Activated CD8-positive, alpha-beta memory T cell treated with anti-CD3 and anti-CD28 coated beads for 36 hours (primary cell): ENCODE measurements at regions not wholly inside any gene's neighbourhood (a gene's known extent, or its start where the extent isn't known, plus 50 kb on each side); places are given as distances from the start of the nearest gene placed in this dataset.

Experiments used
- CTCF ChIA-PET: fragments of 350-600 bp; sonication (Branson Sonifier 250); formaldehyde crosslinking; loops from one replicate; lab custom pipeline; 2021; ENCODE audit warnings: antibody characterized with exemption; lab: Charles Lee
- POLR2A ChIA-PET: fragments of 350-600 bp; sonication (Branson Sonifier 250); formaldehyde crosslinking; loops from one replicate; lab custom pipeline; 2021; ENCODE audit warnings: antibody characterized with exemption; lab: Charles Lee

DNA sequence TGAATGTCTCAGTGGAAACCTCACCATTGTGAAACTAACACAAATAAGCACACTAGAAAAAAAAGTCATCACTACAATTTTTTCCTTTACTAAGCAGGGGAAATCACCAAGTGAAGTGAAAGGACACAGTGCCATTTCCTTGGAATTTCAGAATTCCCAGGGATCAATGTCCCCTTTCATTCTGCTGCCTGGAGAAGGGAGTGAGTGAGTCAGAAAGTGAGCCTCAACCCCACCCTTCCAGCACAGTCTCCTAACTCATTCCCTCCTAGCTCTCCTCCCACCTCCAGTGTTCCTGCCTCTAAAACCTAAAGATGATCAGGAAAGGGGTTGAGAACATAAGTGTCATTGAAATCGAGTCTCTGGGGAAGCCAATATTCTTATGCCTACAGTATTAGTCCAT lies 608.5 kb downstream of the RNF144A start:
- ChIA-PET CTCF (interaction anchor here (1.4 kb wide), 1 partner anchor 42 kb away, joined by 3 read pairs; no protein-coding TSS in a partner anchor), POLR2A (interaction anchor here (0.5 kb wide), 1 partner anchor 35 kb away, joined by 3 read pairs; no protein-coding TSS in a partner anchor)

DNA sequence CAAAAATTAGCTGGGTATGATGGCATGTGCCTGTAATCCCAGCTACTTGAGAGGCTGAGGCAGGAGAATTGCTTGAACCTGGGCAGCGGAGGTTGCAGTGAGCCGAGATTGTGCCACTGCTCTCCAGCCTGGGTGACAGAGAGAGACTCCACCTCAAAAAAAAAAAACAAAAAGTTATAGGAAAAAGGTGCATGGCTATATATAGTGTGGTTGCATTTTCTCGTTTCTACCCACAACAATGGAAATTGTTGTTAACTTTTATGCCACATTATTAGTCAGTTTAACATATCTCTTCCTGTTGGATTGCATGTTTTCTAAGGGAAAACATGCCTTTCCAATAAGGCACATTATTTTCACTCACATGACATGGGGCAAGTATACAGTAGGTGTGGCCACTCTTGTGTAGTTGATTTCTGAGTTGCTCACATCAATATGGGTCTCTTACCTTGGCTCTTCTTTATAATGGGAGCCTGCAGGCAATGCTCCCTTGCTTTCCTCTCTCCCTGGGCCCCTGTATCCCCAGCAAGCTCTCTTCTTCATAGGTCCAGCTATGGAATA lies 610.0 kb downstream of the RNF144A start:
- CTCF ChIA-PET: interaction anchor here (1.5 kb wide), 1 partner anchor 75 kb away, joined by 3 read pairs; no protein-coding TSS in a partner anchor
- POLR2A ChIA-PET: interaction anchor here (0.7 to 0.8 kb wide), 2 partner anchors 198 to 232 kb away, joined by 3 to 4 read pairs; no protein-coding TSS in a partner anchor

DNA sequence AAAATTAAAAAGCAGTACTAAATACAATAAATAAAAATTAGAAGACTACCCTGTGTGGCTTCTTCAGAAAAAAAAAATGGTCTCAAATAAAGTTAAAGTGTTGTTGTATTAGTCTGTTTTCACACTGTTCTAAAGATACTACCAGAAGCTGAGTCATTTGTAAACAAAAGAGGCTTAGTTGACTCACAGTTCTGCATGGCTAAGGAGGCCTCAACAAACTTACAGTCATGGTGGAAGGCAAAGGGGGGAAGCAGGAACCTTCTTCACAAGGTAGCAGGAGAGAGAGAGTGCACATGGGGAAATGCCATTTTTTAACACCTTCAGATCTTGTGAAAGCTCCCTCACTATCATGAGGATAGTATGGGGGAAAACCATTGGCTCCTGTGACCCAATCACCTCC lies 612.8 kb downstream of the RNF144A start:
- POLR2A ChIA-PET: no interaction called here

DNA sequence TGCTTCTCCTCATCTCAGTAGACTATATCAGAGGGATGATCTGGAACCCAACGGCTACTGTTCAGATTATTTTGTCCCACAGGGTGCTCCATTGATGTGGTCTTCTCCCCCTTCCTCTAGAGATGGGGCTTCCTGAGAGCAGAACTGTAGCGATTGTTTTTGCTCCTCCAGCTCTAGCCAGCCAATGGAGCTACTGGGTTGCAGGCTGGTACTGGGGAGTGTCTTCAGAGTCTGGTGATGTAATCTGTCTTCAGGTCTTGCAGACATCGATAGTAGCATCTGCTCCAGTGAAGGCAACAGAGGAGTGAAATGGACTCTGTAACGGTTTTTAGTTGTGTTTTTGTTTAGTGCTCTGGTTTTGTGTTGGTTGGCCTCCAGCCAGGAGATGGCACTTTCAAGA lies 621.9 kb downstream of the RNF144A start:
- CTCF ChIA-PET: no interaction called here
- POLR2A ChIA-PET: interaction anchor here (1.3 kb wide), 1 partner anchor 15 kb away, joined by 3 read pairs; no protein-coding TSS in a partner anchor

More for the DNA sequence above, 612.8 kb downstream of the RNF144A start:
- CTCF ChIA-PET: no interaction called here

DNA sequence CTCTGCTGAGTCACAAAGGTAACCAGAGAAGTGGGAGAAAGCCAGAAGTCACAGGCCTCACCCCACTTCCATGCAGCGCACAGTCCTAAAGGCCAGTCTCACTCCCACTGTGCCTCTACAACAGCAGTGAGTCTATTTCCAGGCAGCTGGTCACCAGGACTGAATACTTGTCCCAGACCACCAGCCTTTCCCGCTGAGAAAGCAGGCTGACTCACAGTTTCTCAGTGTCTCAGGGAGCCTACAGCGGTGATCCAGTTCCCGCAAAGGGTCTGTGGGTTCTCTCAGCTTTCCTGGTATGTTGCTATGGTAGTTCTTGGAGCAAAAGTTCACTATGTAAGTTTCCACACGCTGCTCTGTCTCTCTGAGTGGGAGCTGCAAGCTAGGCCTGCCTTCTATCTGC lies 622.5 kb downstream of the RNF144A start:
- ChIA-PET CTCF (no interaction called here), POLR2A (interaction anchor here (1.3 kb wide), 1 partner anchor 15 kb away, joined by 3 read pairs; no protein-coding TSS in a partner anchor)

DNA sequence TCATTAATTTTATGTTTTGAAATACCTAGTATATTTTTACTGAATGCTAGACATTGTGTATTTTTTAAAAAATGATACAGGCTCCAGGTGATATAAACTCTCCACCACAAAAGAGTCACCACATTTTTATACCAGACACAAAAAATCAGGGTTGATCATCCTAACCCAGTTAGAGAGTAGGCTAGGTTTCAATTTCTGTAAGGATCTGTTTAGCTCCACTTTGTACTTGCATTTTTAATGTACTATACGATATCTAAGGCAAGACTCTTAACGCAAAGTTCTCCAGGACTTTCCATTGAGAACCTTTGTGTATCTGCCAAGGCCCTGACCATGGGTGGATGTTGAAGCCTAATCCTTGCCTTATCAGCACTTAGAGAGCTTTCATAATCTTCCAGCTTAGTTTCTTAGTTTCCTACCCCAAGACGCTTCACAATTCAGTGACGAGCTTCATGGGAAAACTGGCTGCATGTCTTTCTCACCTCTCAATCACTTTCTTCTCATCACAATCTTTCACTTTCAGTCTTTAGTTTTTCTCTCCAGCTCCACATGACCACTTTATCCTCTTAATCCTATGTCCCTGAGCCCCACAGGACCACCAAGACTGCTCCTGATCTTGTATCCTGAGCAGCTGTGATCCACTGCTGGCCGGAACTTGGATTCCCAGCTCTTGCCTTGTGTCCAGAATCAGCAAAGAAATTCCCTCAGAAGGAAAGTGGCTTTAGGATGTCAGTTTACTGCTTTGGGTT lies 635.8 kb downstream of the RNF144A start:
- CTCF ChIA-PET: interaction anchor here (1.0 to 1.3 kb wide), 2 partner anchors 10 to 118 kb away, joined by 3 read pairs; no protein-coding TSS in a partner anchor

DNA sequence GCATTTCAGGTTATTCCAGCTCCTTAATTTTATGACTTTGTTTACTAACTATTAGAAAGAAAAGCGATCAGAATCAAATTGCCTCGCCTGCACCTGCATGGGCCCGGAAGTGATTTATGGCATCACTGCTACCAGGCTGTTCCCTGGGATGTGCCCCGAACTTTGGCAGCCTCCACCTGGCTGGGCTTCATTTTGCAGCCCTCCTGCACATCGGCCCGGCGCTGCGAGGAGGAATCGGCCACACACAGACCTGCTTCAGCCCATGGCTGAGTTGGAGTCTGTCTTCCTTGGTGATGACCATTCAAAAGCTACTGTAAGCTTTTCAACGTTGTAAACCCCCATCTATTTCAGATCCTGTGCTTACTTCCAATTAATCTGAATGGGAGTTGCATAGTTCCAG lies 638.0 kb downstream of the RNF144A start:
- POLR2A ChIA-PET: no interaction called here

More for the DNA sequence above, 635.8 kb downstream of the RNF144A start:
- POLR2A ChIA-PET: interaction anchor here (0.6 to 1.8 kb wide), 2 partner anchors 15 to 111 kb away, joined by 3 to 6 read pairs; no protein-coding TSS in a partner anchor

DNA sequence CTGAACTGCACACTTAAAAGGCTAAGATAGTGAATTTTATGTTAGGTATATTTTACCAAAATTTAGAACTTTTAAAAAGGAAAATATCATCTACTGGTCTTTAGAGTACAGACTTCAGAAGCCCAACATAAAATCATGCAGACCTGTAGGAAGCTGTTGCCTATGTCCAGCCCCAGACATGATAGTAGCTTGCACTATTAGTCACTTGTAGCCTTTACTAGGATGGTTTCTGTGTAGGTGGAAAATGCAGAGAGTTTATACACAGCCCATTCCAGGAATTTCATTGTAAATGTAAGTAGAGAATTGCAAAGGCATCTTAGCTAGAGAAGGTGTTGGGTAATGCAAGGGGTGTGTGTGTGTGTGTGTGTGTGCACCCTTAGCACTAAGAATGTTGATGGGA lies 640.2 kb downstream of the RNF144A start:
- ChIA-PET POLR2A (no interaction called here), CTCF (interaction anchor here (0.7 to 1.0 kb wide), 2 partner anchors 10 to 46 kb away, joined by 3 read pairs; no protein-coding TSS in a partner anchor)

More for the DNA sequence above, 638.0 kb downstream of the RNF144A start:
- CTCF ChIA-PET: no interaction called here

DNA sequence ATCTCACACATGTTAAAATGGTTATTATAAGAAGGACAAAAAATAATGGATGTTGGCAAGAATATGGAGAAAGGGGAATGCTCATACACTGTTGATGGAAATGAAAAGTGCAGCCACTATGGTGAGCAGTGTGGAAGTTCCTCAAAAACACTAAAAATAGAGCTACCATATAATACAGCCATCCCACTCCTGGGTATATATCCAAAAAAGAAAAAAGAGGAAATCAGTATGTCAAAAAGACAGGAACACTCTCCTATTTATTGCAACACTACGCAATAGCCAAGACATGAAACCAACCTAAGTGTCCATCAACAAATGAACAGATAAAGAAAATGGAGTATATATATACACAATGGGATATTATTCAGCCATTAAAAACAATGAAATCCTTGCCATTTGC lies 642.6 kb downstream of the RNF144A start:
- CTCF ChIA-PET: no interaction called here
- POLR2A ChIA-PET: no interaction called here

DNA sequence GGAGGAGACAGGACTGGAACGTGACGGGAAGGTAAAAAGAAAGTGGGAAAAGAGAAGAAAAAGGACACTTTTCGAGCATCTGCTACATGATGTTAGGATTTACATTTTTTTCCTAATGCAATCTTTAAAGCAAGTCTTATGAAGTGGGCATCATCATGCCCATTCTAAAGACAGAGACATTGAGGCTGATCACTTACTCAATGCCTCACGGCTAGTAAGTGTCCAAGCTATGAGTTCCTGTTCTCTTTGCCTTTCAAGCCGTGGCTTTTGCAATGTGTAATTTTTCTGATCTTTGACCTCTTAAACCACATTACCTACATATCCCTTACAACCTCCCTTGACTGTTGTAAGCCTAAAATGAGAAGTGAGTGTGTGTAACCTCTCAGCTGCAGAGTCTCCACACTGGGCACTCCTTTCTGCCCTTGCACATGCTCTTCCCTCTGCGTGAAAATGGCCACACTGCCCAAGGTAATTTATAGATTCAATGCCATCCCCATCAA lies 649.2 kb downstream of the RNF144A start:
- ChIA-PET CTCF (interaction anchor here (1.5 kb wide), 1 partner anchor 139 kb away, joined by 3 read pairs; no protein-coding TSS in a partner anchor), POLR2A (no interaction called here)

DNA sequence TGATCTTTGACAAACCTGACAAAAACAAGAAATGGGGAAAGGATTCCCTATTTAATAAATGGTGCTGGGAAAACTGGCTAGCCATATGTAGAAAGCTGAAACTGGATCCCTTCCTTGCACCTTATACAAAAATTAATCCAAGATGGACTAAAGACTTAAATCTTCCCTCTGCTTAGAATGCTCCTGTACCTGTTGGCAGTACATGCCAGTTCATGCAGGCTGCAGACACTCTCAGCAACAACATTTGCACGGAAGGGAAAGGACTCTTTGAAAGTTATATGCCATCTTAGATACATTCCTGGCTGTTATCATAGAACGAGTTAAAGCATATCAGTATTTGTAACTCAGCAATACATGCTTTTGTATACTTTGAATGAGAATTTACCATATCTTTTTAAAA lies 649.9 kb downstream of the RNF144A start:
- ChIA-PET CTCF (interaction anchor here (0.8 to 1.5 kb wide), 6 partner anchors 10 to 140 kb away, joined by 3 to 5 read pairs (median 3); no protein-coding TSS in a partner anchor), POLR2A (interaction anchor here (0.6 to 1.2 kb wide), 4 partner anchors 14 to 158 kb away, joined by 3 to 17 read pairs (median 5); no protein-coding TSS in a partner anchor)

DNA sequence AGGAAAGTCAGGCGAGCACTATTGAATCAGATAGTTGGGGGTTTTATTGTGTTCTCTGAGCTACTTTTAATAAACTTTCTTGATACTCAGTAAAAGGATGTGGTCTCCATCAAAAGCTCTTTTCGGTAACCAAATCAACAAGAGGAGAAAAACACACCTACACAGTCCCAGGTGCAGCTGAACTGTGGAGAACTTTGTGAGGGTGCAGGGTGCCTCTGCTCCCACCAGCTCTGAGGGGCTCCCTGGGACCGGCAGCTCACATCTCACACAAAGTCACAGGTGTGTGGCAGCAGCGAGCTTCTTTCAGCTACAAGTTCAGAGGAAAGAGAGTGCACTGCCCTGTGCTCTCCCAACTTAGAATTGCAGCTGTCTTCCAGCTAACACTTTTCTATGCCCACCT lies 650.4 kb downstream of the RNF144A start:
- POLR2A ChIA-PET: interaction anchor here (0.6 to 1.2 kb wide), 4 partner anchors 14 to 157 kb away, joined by 3 to 17 read pairs (median 5); no protein-coding TSS in a partner anchor
- CTCF ChIA-PET: interaction anchor here (0.8 to 1.2 kb wide), 6 partner anchors 11 to 141 kb away, joined by 3 to 5 read pairs (median 3); no protein-coding TSS in a partner anchor

DNA sequence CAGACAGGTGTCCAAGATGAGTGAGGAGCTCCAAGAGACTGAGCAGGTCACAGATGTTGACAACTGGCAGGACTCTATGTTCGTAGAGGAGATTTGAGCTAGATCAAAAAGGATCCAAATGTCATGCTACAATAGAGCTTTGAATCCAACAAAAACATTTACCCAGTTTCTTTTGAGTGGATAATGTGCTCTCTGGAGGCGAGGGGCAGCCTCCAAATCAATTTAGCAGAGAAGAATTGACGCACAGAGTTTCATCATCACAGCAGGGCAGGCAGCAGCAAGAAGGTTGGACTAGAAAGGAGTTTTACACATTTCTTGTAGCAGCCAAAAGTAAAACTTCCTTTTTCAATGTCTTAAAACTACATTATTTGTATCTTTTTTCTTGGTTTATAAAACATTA lies 653.0 kb downstream of the RNF144A start:
- CTCF ChIA-PET: no interaction called here
- POLR2A ChIA-PET: interaction anchor here (1.1 kb wide), 1 partner anchor 152 kb away, joined by 3 read pairs; no protein-coding TSS in a partner anchor

DNA sequence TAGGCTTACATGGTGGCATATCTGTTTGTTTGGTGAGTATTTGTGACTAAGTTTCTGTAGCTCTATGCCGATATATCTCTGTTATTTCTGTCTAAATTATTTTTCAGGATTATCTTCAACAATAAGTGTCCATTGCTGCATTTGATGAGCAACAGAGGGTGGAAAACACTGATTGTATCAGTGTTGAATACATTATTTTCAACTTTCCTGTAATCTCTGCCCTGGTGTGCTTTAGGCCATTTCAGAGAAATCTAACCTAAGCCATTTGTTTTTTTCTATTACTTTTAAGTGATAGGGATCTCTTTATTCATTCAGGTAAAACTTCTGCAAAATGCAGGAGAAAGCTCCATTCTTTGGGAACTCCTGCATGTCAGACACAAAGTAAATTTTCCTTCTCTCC lies 654.5 kb downstream of the RNF144A start:
- CTCF ChIA-PET: interaction anchor here (0.9 kb wide), 1 partner anchor 26 kb away, joined by 3 read pairs; no protein-coding TSS in a partner anchor
- POLR2A ChIA-PET: no interaction called here

DNA sequence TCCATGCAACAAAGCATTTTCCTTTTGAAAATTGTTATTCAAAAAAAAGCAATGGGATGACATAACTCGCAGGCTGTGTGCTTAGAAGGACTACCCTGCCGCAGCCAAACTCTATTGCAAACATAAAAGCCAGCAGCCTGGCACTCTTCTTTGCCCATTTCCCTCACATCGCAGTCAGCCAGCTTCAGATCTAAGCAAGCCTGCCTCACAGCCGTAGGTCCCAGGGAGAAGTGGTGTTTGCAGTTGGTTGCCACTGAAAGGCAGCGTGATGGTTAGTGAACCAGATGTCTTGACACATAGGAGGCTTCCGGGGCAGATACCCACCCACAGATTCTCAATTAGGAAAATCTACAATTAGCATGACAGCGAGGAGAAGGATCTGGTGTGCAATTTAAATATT lies 655.2 kb downstream of the RNF144A start:
- CTCF ChIA-PET: no interaction called here

DNA sequence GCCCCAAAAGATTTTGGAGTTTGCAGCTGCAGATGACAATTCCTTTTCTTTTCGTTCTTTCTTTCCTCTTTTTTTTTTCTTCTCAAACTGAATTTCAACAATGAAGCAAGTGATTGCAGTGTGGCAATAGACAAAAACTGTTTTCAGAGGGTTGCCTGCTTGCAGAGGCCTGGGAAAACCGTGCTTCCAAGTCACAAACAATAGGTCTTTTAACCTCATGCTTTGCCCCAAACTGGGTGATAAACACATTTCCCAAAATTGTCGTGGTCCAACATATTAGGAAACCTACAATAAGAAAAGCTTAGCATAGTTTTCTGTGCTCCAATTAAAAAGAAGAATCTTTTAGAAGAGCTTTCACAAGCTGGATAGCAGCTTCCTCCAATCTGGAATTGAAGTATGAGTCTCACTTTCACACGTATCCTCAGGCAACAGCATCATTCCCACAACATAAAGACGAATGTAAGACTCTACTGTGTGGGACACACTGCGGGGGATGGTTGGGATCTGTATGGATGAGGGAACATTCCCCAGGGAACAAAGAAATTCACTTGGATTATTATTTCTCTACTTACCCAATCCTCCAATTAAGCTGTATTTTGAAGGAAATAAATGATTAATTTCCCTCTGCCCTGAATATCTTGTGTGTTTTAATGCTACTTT lies 656.1 kb downstream of the RNF144A start:
- POLR2A ChIA-PET: no interaction called here
- CTCF ChIA-PET: interaction anchor here (1.2 kb wide), 1 partner anchor 98 kb away, joined by 3 read pairs; no protein-coding TSS in a partner anchor

More for the DNA sequence above, 655.2 kb downstream of the RNF144A start:
- POLR2A ChIA-PET: no interaction called here

DNA sequence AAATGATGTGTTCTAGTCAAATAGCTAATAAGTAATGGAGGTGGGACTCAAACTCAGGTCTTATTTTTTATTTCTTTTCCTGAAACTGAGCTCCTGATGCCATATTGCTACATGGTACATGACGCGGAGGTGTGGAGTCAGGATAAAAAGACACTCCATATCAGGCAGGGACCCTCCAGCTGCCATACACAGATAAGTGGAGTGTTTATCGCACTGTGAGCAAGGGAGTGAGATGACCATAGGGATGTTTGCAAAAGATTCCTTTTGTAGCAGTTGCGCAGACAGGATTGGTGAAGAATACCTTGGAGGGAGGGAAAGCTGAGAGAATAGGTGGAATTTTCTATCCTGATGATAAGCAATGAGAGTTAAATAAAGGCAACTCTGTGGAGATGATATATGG lies 657.2 kb downstream of the RNF144A start:
- CTCF ChIA-PET: interaction anchor here (1.2 kb wide), 1 partner anchor 97 kb away, joined by 3 read pairs; no protein-coding TSS in a partner anchor
- POLR2A ChIA-PET: no interaction called here

DNA sequence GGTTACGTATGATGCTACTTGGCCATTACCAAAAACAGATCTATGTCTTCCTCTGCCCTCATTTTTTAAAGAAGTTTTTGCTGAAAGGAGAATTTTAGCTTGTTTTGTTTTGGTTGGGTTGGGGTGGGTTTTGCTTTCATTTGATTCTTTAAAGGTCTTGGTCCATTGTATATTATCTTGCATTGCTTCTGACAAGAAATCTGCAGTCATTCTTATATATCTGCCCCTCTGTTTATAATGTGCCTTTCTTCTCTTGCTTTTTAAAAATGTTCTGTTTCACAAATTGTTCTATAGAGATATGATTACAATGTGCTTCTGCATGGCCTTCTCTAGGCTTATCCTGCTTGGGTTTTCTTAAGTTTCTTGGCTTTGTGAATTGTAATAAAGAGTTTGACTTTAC lies 660.6 kb downstream of the RNF144A start:
- ChIA-PET CTCF (no interaction called here), POLR2A (no interaction called here)

DNA sequence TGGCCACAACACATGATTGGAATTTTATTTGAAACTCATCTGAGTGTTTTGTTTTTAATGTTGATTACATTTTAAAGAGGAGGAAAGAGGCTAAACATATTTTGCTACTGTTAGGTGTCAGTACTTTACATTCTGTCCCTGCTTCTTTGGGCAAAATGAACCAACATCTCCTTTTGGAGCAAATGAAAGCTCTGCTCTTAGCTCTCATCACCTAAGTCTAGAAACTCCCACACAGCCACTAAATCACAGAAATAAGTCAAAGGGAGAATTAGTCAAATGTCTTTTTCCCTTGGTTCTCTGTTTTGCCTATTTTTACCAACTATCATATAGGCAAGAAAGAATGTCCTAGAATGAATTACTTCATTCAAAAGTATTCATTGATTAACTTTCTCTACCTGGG lies 666.8 kb downstream of the RNF144A start:
- CTCF ChIA-PET: no interaction called here

More for the DNA sequence above, 666.8 kb downstream of the RNF144A start:
- POLR2A ChIA-PET: no interaction called here
